ENCODE measurements at regions not wholly inside any gene's neighbourhood (a gene's known extent, or its start where the extent isn't known, plus 50 kb on each side); places are given as distances from the start of the nearest gene placed in this dataset.

DNA sequence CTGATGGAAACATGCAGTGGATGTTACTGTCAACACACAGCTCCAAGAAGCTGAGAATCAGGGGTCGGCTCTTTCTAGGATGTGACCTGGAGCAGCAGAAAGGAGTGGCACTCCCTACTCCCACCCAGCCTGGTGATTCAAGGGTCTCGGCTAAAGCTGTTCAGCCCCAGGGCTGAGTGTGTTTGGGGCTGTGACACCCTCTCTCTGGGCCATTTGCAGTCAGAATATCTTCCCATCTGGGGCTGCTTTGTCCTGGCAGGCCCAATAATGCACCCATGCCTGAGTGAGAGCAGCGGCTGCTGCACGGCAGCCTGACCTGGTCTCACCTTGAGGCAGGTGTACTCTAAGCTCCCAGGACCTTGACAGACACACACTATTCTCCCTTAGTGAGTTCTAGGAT, 52.5 kb upstream of the AJAP1 start:
- no peak for DNase-seq (ENCODE audit: low read depth)
- TF ChIP-seq, protein P1, sequence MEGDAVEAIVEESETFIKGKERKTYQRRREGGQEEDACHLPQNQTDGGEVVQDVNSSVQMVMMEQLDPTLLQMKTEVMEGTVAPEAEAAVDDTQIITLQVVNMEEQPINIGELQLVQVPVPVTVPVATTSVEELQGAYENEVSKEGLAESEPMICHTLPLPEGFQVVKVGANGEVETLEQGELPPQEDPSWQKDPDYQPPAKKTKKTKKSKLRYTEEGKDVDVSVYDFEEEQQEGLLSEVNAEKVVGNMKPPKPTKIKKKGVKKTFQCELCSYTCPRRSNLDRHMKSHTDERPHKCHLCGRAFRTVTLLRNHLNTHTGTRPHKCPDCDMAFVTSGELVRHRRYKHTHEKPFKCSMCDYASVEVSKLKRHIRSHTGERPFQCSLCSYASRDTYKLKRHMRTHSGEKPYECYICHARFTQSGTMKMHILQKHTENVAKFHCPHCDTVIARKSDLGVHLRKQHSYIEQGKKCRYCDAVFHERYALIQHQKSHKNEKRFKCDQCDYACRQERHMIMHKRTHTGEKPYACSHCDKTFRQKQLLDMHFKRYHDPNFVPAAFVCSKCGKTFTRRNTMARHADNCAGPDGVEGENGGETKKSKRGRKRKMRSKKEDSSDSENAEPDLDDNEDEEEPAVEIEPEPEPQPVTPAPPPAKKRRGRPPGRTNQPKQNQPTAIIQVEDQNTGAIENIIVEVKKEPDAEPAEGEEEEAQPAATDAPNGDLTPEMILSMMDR (IDR thresholded peaks at IDR 0.05; ENCODE audit: insufficient read depth, low read depth, low read length, missing control alignments): no peak
- H3K4me3 ChIP-seq (ENCODE audit: low read length): no peak overlapping the region

DNA sequence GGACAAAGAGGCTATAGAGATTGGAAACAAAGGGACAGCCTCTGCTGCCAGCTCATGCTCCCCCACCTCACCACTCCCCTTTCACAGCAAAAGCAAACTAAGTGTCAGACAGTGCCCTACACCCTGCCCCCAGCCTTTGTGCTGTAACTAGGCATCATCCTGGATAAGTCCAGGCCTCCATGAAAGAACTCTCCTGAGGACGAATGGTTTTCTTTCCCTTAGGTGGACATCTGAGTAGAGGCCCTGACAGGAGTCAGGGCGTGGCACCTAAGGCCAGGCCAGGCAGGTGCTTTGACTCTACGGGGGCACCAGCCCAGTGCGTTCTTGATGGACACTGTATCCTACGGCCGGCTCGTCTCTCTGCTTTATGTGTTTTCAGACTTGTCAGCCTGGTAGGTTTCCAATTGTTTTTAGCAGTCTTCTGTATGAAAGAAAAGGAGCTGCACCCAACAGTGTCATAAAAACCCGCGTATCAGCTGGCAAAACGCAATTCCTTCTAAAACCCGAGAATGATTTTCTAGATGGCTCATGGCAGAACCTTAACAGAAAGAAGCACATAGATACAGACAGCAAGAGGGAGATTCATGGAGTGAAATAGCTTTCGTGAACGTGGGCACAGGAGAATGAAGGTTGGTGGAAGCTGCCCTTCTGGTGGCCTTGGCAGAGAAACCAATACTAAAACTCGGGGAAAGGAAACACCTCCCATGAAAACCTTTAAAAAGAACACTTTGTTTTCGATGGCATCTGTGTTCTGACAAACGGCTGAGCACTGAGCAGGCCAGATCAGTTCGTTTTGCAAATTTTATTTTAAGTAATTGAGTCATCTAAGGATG, 51.7 kb upstream of the AJAP1 start:
- DNase-seq (ENCODE audit: low read depth): no peak
- TF ChIP-seq, protein P1 (IDR thresholded peaks at IDR 0.05; ENCODE audit: insufficient read depth, low read depth, low read length, missing control alignments): no peak
- no peak overlapping the region for H3K4me3 ChIP-seq (ENCODE audit: low read length)

DNA sequence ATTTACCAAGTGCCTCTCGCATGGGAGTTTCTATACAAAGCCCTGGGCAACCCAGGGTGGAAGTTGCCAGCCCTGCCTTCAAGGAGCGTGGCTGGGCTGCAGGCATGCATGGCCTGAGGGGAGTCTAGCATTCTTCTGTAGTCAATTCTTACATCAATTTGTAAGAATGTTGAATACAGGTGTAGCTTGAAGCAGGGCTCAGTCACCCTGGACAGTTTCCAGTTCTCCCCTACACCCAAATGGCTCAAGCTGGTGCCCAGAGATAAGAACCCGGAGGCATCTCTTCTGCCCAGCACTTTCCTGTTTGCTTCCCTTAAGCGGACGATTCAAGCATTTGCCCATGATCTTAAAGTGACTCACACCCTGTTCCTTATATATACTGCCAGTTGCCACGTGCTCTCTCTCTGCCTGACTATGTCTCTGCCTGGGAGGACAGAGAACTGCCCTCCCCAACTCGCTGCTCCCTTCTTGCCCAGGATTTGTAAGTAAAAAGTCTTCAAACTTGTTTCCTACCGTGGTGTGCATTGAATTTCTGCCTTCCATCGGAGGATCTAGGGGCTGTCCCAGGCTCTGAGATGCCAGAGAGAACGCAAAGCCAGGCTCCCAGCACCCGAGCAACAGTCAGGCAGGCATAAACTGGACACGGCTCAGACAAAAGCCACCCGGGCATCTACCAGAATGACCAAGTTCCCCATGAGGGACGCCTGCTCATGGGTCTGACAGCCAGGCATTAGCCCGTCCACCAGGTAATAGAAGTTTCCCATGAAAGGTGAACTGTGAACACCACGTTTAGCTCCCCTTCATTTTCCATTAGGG, 50.9 kb upstream of the AJAP1 start:
- TF ChIP-seq, protein P1 (IDR thresholded peaks at IDR 0.05; ENCODE audit: insufficient read depth, low read depth, low read length, missing control alignments): no peak
- peak; percentile 4 for DNase-seq (ENCODE audit: low read depth)
- no peak overlapping the region for H3K4me3 ChIP-seq (ENCODE audit: low read length)

Measured in epithelial cell of esophagus (primary cell).